GM23248 (cell line): ENCODE measurements at regions not wholly inside any gene's neighbourhood (a gene's known extent, or its start where the extent isn't known, plus 50 kb on each side); places are given as distances from the start of the nearest gene placed in this dataset.

Experiments
- DNase-seq: peaks from one replicate; pipeline ENCODE4 v3.0.0-alpha.2; 2015
- H2AFZ ChIP-seq: fragments of 200-600 bp; sonication (generic); 2 replicates; pipeline ENCODE4 v1.6.1; 2016; ENCODE audit warnings: antibody characterized with exemption
- H3F3A ChIP-seq: fragments of 200-600 bp; sonication (generic); 2 replicates; pipeline ENCODE4 v1.6.1; 2016; ENCODE audit warnings: mild to moderate bottlenecking, antibody characterized with exemption, mixed run types; ENCODE audit not compliant: insufficient read depth
- H3K27ac ChIP-seq: fragments of 200-600 bp; sonication (generic); 2 replicates; pipeline ENCODE4 v1.5.1; 2016; ENCODE audit warnings: mild to moderate bottlenecking
- H3K27me3 ChIP-seq: fragments of 200-600 bp; sonication (generic); replicated peaks from 2 replicates; pipeline ENCODE4 v1.6.1; 2016; ENCODE audit warnings: mild to moderate bottlenecking; ENCODE audit not compliant: insufficient read depth
- H3K36me3 ChIP-seq: fragments of 200-600 bp; sonication (generic); 2 replicates; pipeline ENCODE4 v1.6.1; 2016; ENCODE audit warnings: low read depth, mild to moderate bottlenecking
- H3K4me1 ChIP-seq: fragments of 200-600 bp; sonication (generic); 2 replicates; pipeline ENCODE4 v1.6.1; 2016; ENCODE audit warnings: mild to moderate bottlenecking; ENCODE audit not compliant: insufficient read depth
- H3K4me2 ChIP-seq: fragments of 200-600 bp; sonication (generic); one replicate; pipeline ENCODE4 v1.6.1; 2016; ENCODE audit warnings: mild to moderate bottlenecking; ENCODE audit not compliant: unreplicated experiment
- H3K4me3 ChIP-seq: fragments of 200-600 bp; sonication (generic); 2 replicates; pipeline ENCODE4 v1.5.1; 2016; ENCODE audit warnings: mild to moderate bottlenecking
- H3K79me2 ChIP-seq: fragments of 200-600 bp; sonication (generic); 2 replicates; pipeline ENCODE4 v1.6.1; 2016; ENCODE audit warnings: mild to moderate bottlenecking; ENCODE audit not compliant: insufficient read depth
- H3K9ac ChIP-seq: fragments of 200-600 bp; sonication (generic); 2 replicates; pipeline ENCODE4 v1.6.1; 2016; ENCODE audit warnings: mild to moderate bottlenecking
- H3K9me2 ChIP-seq: fragments of 200-600 bp; sonication (generic); 2 replicates; pipeline ENCODE4 v1.6.1; 2016; ENCODE audit warnings: mixed run types, mild to moderate bottlenecking, moderate library complexity; ENCODE audit not compliant: insufficient read depth
- H3K9me3 ChIP-seq: fragments of 200-600 bp; sonication (generic); one replicate; pipeline ENCODE4 v1.6.1; 2017; ENCODE audit warnings: low read depth
- H4K20me1 ChIP-seq: fragments of 200-600 bp; sonication (generic); 2 replicates; pipeline ENCODE4 v1.6.0; 2016; ENCODE audit not compliant: insufficient read depth
- EZH2 ChIP-seq: fragments of 200-600 bp; sonication (generic); IDR thresholded peaks from 2 replicates; pipeline ENCODE4 v1.6.1; 2018; ENCODE audit warnings: antibody characterized with exemption, mild to moderate bottlenecking; ENCODE audit not compliant: insufficient read depth, poor library complexity, severe bottlenecking
- EZH2phosphoT487 ChIP-seq: fragments of 200-600 bp; sonication (generic); IDR thresholded peaks from 2 replicates; pipeline ENCODE4 v1.6.1; 2018; ENCODE audit warnings: antibody characterized with exemption, moderate library complexity, mild to moderate bottlenecking, low read depth; ENCODE audit not compliant: insufficient read depth
- WGBS, 2 experiments: methylation state at CpG; one replicate each; pipeline ENCODE4 v1.1.6; 2015 to 2017; ENCODE audit warnings: low lambda C conversion rate in 2 of 2, low coverage in 1 of 2; ENCODE audit errors: missing lambda C conversion rate in 2 of 2; 5-methylcytosine and 5-hydroxymethylcytosine counted together
- in situ Hi-C: fragments of 300-500 bp; cut with MboI; formaldehyde crosslinking; loops from 2 replicates; pipeline ENCODE4 v1.15.0; 2020

DNA sequence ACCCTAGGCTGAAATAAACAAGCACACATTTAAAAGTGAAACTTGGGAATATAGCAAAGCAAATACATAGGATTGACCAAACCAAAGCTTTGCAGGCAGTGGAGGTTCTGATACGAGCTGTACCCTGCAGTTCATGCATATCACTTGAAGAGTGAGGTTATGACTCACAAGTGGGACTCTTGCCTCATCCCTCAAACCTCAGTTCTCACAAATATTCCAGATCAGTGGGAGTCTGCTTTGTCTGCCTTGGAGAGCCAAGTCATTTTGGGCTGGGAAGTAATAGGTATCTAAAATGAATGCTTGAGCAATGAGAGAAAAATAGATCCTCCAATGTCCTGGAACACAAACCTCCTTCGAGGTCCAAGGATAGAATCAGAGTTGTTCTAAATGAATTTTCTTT lies 116.4 kb downstream of the LRIG3 start:
- 17 to 21% methylated on average over 2 of the region's 2 CpGs for WGBS, 2 experiments
- Histone ChIP-seq H3K9ac (no peak overlapping the region), H3K79me2 (no peaks in the 10 kb centered on the region), H3K4me2 (peak overlapping the region; percentile 44), H3K27ac (peak overlapping the region; percentile 5; the same call in 1 of the 2 replicates), H3K4me3 (no peak overlapping the region), H3K4me1 (peaks cover 12% of the 10 kb centered on the region; the same call in 1 of the 2 replicates), H3K9me2 (no peaks in the 10 kb centered on the region), H3K9me3 (no peaks in the 10 kb centered on the region), H3K36me3 (no peaks in the 10 kb centered on the region), H3K27me3 (no peaks in the 10 kb centered on the region), H4K20me1 (no peaks in the 10 kb centered on the region), H3F3A (peaks cover 8% of the 10 kb centered on the region), H2AFZ (no peak overlapping the region)
- peak; percentile 85 for DNase-seq
- TF ChIP-seq EZH2phosphoT487 (no peak), EZH2 (no peak)
- in situ Hi-C loops = no loop called here

DNA sequence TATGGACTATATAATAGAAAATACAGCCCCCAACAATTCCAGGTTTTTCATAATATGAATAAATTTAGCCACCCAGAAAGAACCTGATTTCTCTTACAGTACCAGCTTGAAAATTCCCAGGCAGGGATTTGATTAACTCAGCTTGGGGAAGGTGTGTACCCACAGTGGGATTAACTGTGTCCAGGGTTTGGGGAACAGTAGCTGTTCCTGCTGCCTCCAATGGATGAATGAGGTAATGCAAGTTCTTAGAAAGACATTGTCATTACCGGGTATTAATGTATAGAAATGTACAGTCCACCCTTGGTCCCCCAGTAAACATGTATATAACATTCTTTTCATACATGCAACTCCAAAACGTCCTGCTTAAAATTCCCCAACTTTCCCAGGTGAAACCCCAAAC lies 115.6 kb downstream of the LRIG3 start:
- TF ChIP-seq EZH2 = no peak
- Histone ChIP-seq H3K4me3 (no peak overlapping the region), H4K20me1 (no peaks in the 10 kb centered on the region), H3K36me3 (no peaks in the 10 kb centered on the region), H3K4me2 (no peak overlapping the region), H2AFZ (no peak overlapping the region), H3K9me2 (no peaks in the 10 kb centered on the region), H3K27ac (no peak overlapping the region), H3K27me3 (no peaks in the 10 kb centered on the region), H3K9ac (no peak overlapping the region), H3K4me1 (peaks cover 12% of the 10 kb centered on the region; the same call in 1 of the 2 replicates), H3F3A (peaks cover 8% of the 10 kb centered on the region), H3K79me2 (no peaks in the 10 kb centered on the region), H3K9me3 (no peaks in the 10 kb centered on the region)
- peak; percentile 13 for DNase-seq
- 43 to 50% methylated on average over 2 of the region's 2 CpGs for WGBS, 2 experiments
- in situ Hi-C loops = no loop called here

DNA sequence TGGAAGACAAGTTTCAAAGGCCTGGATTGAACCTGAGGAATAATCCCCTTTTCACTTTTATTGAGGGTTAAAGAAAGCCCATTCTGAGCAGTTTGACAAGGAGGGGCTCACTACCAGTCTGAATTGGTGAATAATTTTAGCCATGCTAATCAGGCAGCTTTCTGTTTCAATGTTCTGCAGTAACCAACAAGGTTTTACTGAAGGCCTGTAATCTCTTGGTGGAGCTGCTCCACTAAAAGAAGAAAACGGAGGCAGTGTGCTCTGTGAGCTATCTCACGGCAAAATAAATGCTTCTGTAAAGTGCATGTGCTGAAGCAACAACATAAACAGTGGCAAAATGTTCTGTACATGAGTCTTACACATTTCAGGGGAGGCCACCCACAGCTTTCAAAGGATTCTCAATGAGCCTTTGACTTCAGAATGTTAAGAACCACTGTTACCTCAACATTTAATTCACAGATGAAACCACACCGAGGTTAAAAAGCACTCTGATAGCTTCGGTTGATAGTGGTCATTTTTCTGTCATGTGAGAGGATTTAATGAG lies 111.2 kb downstream of the LRIG3 start:
- in situ Hi-C loops = no loop called here
- 70 to 75% methylated on average over 4 of the region's 4 CpGs for WGBS, 2 experiments

DNA sequence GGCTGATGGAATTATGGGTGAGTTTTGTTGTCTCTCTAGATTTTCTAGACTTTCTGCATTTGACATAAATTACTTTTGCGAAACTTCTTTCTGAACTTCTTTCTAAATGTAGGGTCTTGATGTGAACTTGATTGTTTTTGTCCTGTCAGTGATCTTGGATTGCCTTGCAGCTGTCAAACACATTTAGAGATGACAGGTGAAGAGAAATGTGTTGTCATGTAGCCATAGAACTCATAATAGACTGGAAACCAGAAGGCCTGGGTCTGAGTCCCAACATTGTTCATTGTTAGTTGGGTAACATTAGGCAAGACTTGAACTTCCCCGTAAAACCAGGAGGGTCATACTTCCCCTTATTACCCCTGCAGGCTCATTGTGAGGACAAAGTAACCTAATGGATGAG lies 109.0 kb downstream of the LRIG3 start:
- 97 to 100% methylated on average over 2 of the region's 2 CpGs for WGBS, 2 experiments
- H3F3A ChIP-seq = peaks cover 18% of the 10 kb centered on the region; the same call in 1 of the 2 replicates
- no peaks in the 10 kb centered on the region for H3K79me2 ChIP-seq
- no peaks in the 10 kb centered on the region for H3K36me3 ChIP-seq
- DNase-seq = no peak
- no peaks in the 10 kb centered on the region for H3K27me3 ChIP-seq
- H3K9me3 ChIP-seq = no peaks in the 10 kb centered on the region
- H3K27ac ChIP-seq = no peak overlapping the region
- H3K4me3 ChIP-seq = no peak overlapping the region
- TF ChIP-seq EZH2phosphoT487 (no peak), EZH2 (no peak)
- in situ Hi-C loops = no loop called here
- H4K20me1 ChIP-seq = no peaks in the 10 kb centered on the region
- no peak overlapping the region for H3K9ac ChIP-seq
- H3K4me2 ChIP-seq = no peak overlapping the region
- no peak overlapping the region for H2AFZ ChIP-seq
- H3K9me2 ChIP-seq = no peaks in the 10 kb centered on the region
- H3K4me1 ChIP-seq = peaks cover 21% of the 10 kb centered on the region

More for the DNA sequence above, 111.2 kb downstream of the LRIG3 start:
- no peaks in the 10 kb centered on the region for H3K79me2 ChIP-seq
- no peak overlapping the region for H2AFZ ChIP-seq
- H3K36me3 ChIP-seq = no peaks in the 10 kb centered on the region
- H3F3A ChIP-seq = peaks cover 20% of the 10 kb centered on the region
- H3K9me2 ChIP-seq = no peaks in the 10 kb centered on the region
- no peak for TF ChIP-seq EZH2phosphoT487
- TF ChIP-seq EZH2 = no peak
- H3K4me2 ChIP-seq = no peak overlapping the region
- no peaks in the 10 kb centered on the region for H3K9me3 ChIP-seq
- DNase-seq = no peak
- no peaks in the 10 kb centered on the region for H3K27me3 ChIP-seq
- H4K20me1 ChIP-seq = no peaks in the 10 kb centered on the region
- H3K9ac ChIP-seq = no peak overlapping the region
- no peak overlapping the region for H3K4me3 ChIP-seq
- H3K4me1 ChIP-seq = peaks cover 21% of the 10 kb centered on the region
- H3K27ac ChIP-seq = no peak overlapping the region

DNA sequence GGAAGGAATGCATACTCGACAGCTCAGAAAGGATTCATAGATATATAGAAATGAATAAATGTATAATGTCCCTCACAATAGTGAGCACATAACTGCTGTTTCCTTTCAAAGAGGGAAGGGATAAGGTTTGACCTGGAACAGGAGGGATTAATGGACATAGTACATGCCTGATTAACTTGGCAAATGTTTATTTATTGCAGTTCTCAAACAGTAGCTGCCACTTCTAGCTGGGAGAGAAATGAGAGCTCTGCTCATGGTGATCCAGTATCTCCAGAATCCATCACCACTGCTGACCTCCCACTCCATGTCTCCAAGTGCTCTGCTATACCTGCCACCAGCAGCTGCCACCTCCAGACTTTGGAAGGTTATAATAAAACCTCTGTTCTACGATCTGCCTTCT lies 108.1 kb downstream of the LRIG3 start:
- Histone ChIP-seq H3F3A (peaks cover 18% of the 10 kb centered on the region; the same call in 1 of the 2 replicates), H3K27me3 (no peaks in the 10 kb centered on the region), H3K79me2 (no peaks in the 10 kb centered on the region), H3K36me3 (no peaks in the 10 kb centered on the region), H3K4me2 (no peak overlapping the region), H2AFZ (no peak overlapping the region), H3K9me2 (no peaks in the 10 kb centered on the region), H3K9me3 (no peaks in the 10 kb centered on the region), H4K20me1 (no peaks in the 10 kb centered on the region), H3K27ac (no peak overlapping the region), H3K9ac (no peak overlapping the region), H3K4me1 (peaks cover 21% of the 10 kb centered on the region), H3K4me3 (no peak overlapping the region)
- in situ Hi-C loops = no loop called here
- no peak for TF ChIP-seq EZH2
- no peak for TF ChIP-seq EZH2phosphoT487
- 96 to 100% methylated on average over 2 of the region's 2 CpGs for WGBS, 2 experiments
- DNase-seq = no peak
